GM23338 (cell line): ENCODE measurements at regions not wholly inside any gene's neighbourhood (a gene's known extent, or its start where the extent isn't known, plus 50 kb on each side); places are given as distances from the start of the nearest gene placed in this dataset.

Experiments
- ATAC-seq: fragments of 200-7000 bp; cut with Tn5 transposase; 3 replicates; pipeline ENCODE4 v1.9.1; 2020
- DNase-seq: peaks from one replicate; pipeline ENCODE4 v3.0.0-alpha.2; 2015; ENCODE audit warnings: low spot score
- H2AFZ ChIP-seq: fragments of 200-600 bp; sonication (generic); 2 replicates; pipeline ENCODE4 v1.8.0; 2016; ENCODE audit warnings: antibody characterized with exemption, mild to moderate bottlenecking, moderate library complexity
- H3F3A ChIP-seq: fragments of 200-600 bp; sonication (generic); replicated peaks from 2 replicates; pipeline ENCODE4 v1.8.0; 2017; ENCODE audit warnings: antibody characterized with exemption, mixed run types, low read depth
- H3K27ac ChIP-seq: fragments of 200-600 bp; sonication (generic); 2 replicates; pipeline ENCODE4 v1.6.1; 2016; ENCODE audit warnings: low read depth
- H3K27me3 ChIP-seq: fragments of 200-600 bp; sonication (generic); 2 replicates; pipeline ENCODE4 v1.8.0; 2016; ENCODE audit warnings: mild to moderate bottlenecking, mixed run types, moderate library complexity; ENCODE audit not compliant: insufficient read depth
- H3K36me3 ChIP-seq: fragments of 200-600 bp; sonication (generic); 2 replicates; pipeline ENCODE4 v1.8.0; 2016; ENCODE audit warnings: mild to moderate bottlenecking; ENCODE audit not compliant: insufficient read depth
- H3K4me1 ChIP-seq: fragments of 200-600 bp; sonication (generic); 2 replicates; pipeline ENCODE4 v1.8.0; 2016; ENCODE audit warnings: mild to moderate bottlenecking, moderate library complexity; ENCODE audit not compliant: insufficient read depth
- H3K4me2 ChIP-seq: fragments of 200-600 bp; sonication (generic); 2 replicates; pipeline ENCODE4 v1.7.1; 2017; ENCODE audit warnings: mixed run types
- H3K4me3 ChIP-seq: fragments of 200-600 bp; sonication (generic); 2 replicates; pipeline ENCODE4 v1.6.1; 2016; ENCODE audit warnings: mixed run types
- H3K79me2 ChIP-seq: fragments of 200-600 bp; sonication (generic); replicated peaks from 2 replicates; pipeline ENCODE4 v1.8.0; 2017; ENCODE audit warnings: mild to moderate bottlenecking; ENCODE audit not compliant: insufficient read depth
- H3K9me2 ChIP-seq: fragments of 200-600 bp; sonication (generic); 2 replicates; pipeline ENCODE4 v1.8.0; 2017; ENCODE audit not compliant: insufficient read depth
- H4K20me1 ChIP-seq: fragments of 200-600 bp; sonication (generic); replicated peaks from 2 replicates; pipeline ENCODE4 v1.8.0; 2017; ENCODE audit warnings: mild to moderate bottlenecking; ENCODE audit not compliant: insufficient read depth
- H3K27ac Mint-ChIP-seq: 2 replicates; pipeline ENCODE4 v1.8.0; 2020; ENCODE audit warnings: inconsistent platforms, mild to moderate bottlenecking, moderate library complexity, mixed read lengths
- H3K27me3 Mint-ChIP-seq: 3 replicates; pipeline ENCODE4 v1.8.0; 2022; ENCODE audit warnings: low read depth, mild to moderate bottlenecking, moderate library complexity, mixed read lengths, inconsistent platforms; ENCODE audit not compliant: insufficient read depth, poor library complexity
- H3K36me3 Mint-ChIP-seq: 3 replicates; pipeline ENCODE4 v1.8.0; 2021; ENCODE audit warnings: low read depth, mild to moderate bottlenecking, inconsistent platforms, moderate library complexity, mixed read lengths
- H3K4me1 Mint-ChIP-seq: 3 replicates; pipeline ENCODE4 v1.8.0; 2020; ENCODE audit warnings: mild to moderate bottlenecking, inconsistent platforms, mixed read lengths
- H3K4me3 Mint-ChIP-seq: 3 replicates; pipeline ENCODE4 v1.8.0; 2021; ENCODE audit warnings: moderate library complexity, mild to moderate bottlenecking, inconsistent platforms, mixed read lengths
- H3K9me3 Mint-ChIP-seq: 3 replicates; pipeline ENCODE4 v1.8.0; 2020; ENCODE audit warnings: moderate library complexity, mild to moderate bottlenecking, inconsistent platforms, mixed read lengths
- CREB1 ChIP-seq: fragments of 250-450 bp; sonication (Bioruptor Pico); IDR thresholded peaks from 2 replicates; pipeline ENCODE4 v1.5.0; 2020; ENCODE audit warnings: low read depth, mild to moderate bottlenecking, moderate library complexity
- CTCF ChIP-seq, 2 experiments: fragments of 200-600 bp in 1 of 2; sonication (generic) in 1 of 2; conservative IDR thresholded peaks; 2 replicates each; pipeline versions ENCODE4 v1.5.1 to v1.6.1; 2016 to 2017; ENCODE audit warnings: antibody characterized with exemption in 2 of 2, low read depth in 2 of 2, mild to moderate bottlenecking in 2 of 2, moderate library complexity in 1 of 2
- EZH2 ChIP-seq: fragments of 200-600 bp; sonication (generic); IDR thresholded peaks from one replicate; pipeline ENCODE4 v1.8.0; 2017; ENCODE audit warnings: antibody characterized with exemption, mild to moderate bottlenecking, low read depth; ENCODE audit not compliant: unreplicated experiment
- EZH2phosphoT487 ChIP-seq: fragments of 200-600 bp; sonication (generic); IDR thresholded peaks from one replicate; pipeline ENCODE4 v1.8.1; 2018; ENCODE audit warnings: antibody characterized with exemption; ENCODE audit not compliant: unreplicated experiment
- JUNB ChIP-seq: IDR thresholded peaks from one replicate; pipeline ENCODE4 v1.6.1; 2016; ENCODE audit warnings: antibody characterized with exemption; ENCODE audit not compliant: unreplicated experiment
- NANOG ChIP-seq: IDR thresholded peaks from 2 replicates; pipeline ENCODE4 v1.6.1; 2016; ENCODE audit warnings: antibody characterized with exemption, borderline replicate concordance
- POLR2AphosphoS5 ChIP-seq: IDR thresholded peaks from 2 replicates; pipeline ENCODE4 v1.6.1; 2016; ENCODE audit warnings: antibody characterized with exemption, low read depth
- STAT1 ChIP-seq: IDR thresholded peaks from one replicate; pipeline ENCODE4 v1.6.1; 2016; ENCODE audit warnings: antibody characterized with exemption; ENCODE audit not compliant: unreplicated experiment
- ZNF114 ChIP-seq: fragments of 250-450 bp; sonication (Bioruptor Pico); IDR thresholded peaks from 2 replicates; pipeline ENCODE4 v1.5.0; 2020; ENCODE audit warnings: mild to moderate bottlenecking, moderate library complexity
- ZNF331 ChIP-seq: fragments of 250-450 bp; sonication (Bioruptor Pico); IDR thresholded peaks from 2 replicates; pipeline ENCODE4 v1.5.0; 2020; ENCODE audit warnings: low read depth, mild to moderate bottlenecking, moderate library complexity
- TF ChIP-seq, protein P1 (sequence below): IDR thresholded peaks from one replicate; pipeline ENCODE4 v1.6.1; 2018; ENCODE audit warnings: antibody characterized with exemption; ENCODE audit not compliant: unreplicated experiment
- TF ChIP-seq, protein P2 (sequence below): fragments of 250-450 bp; sonication (Bioruptor Pico); IDR thresholded peaks from 2 replicates; pipeline ENCODE4 v1.5.0; 2020; ENCODE audit warnings: mild to moderate bottlenecking, moderate library complexity
- TF ChIP-seq, protein P3 (sequence below): IDR thresholded peaks from 2 replicates; pipeline ENCODE4 v1.6.1; 2016; ENCODE audit warnings: antibody characterized with exemption

DNA sequence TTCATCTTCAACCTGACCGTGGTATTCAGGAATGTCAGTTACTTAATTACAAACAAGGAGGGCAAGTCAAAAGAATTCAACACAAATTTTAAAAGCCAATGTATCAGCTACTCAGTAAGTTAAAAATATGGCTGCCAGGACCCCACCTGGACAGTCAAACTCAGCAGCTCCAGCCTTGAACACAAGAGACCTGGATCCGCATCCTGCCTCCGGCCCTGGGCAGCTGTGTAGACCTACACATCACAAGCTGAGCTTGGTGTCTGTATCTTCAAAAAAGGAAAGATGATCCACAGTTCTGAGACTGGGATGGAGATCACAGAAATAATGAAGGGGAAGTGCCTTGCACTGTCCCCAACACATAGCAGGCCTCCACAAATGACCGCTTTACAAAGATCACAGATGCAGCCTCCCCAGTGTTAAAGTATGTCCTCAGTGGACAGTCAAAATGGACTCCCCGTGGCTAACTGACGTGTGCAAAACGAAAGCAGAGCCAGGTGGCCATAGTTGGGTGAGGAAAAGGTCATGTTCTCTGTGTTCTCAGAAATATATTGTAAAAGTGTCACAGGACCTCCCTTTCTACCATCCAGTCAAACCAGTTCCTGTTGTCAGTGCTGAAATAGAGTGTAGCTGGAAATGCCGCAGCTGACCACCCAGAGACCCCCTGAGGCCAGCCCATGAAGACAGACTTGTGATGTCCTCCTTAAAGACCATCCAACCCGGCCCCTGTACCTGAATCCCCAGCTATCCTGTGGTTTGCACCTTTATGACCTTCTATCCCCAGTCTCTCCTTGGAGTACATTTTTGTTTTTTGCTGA is 168.5 kb upstream of the NSMCE3 start:
- DNase-seq = no peak
- no peak overlapping the region for H2AFZ ChIP-seq
- H3K4me3 ChIP-seq = no peak overlapping the region
- no peaks in the 10 kb centered on the region for H4K20me1 ChIP-seq
- Mint-ChIP-seq H3K27ac (no peak overlapping the region), H3K27me3 (peaks cover 2% of the 10 kb centered on the region), H3K36me3 (no peaks in the 10 kb centered on the region), H3K9me3 (no peaks in the 10 kb centered on the region), H3K4me1 (peaks cover 22% of the 10 kb centered on the region), H3K4me3 (no peak overlapping the region)
- H3K4me2 ChIP-seq = no peak overlapping the region
- peaks cover 4% of the 10 kb centered on the region; the same call in 1 of the 2 replicates for H3K4me1 ChIP-seq
- H3K27ac ChIP-seq = no peak overlapping the region
- H3K36me3 ChIP-seq = no peaks in the 10 kb centered on the region
- H3K9me2 ChIP-seq = peaks cover 5% of the 10 kb centered on the region; the same call in 1 of the 2 replicates
- H3F3A ChIP-seq = no peaks in the 10 kb centered on the region
- no peaks in the 10 kb centered on the region for H3K79me2 ChIP-seq
- ATAC-seq = no peak
- TF ChIP-seq, protein P1, sequence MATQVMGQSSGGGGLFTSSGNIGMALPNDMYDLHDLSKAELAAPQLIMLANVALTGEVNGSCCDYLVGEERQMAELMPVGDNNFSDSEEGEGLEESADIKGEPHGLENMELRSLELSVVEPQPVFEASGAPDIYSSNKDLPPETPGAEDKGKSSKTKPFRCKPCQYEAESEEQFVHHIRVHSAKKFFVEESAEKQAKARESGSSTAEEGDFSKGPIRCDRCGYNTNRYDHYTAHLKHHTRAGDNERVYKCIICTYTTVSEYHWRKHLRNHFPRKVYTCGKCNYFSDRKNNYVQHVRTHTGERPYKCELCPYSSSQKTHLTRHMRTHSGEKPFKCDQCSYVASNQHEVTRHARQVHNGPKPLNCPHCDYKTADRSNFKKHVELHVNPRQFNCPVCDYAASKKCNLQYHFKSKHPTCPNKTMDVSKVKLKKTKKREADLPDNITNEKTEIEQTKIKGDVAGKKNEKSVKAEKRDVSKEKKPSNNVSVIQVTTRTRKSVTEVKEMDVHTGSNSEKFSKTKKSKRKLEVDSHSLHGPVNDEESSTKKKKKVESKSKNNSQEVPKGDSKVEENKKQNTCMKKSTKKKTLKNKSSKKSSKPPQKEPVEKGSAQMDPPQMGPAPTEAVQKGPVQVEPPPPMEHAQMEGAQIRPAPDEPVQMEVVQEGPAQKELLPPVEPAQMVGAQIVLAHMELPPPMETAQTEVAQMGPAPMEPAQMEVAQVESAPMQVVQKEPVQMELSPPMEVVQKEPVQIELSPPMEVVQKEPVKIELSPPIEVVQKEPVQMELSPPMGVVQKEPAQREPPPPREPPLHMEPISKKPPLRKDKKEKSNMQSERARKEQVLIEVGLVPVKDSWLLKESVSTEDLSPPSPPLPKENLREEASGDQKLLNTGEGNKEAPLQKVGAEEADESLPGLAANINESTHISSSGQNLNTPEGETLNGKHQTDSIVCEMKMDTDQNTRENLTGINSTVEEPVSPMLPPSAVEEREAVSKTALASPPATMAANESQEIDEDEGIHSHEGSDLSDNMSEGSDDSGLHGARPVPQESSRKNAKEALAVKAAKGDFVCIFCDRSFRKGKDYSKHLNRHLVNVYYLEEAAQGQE = no peak
- TF ChIP-seq, protein P2, sequence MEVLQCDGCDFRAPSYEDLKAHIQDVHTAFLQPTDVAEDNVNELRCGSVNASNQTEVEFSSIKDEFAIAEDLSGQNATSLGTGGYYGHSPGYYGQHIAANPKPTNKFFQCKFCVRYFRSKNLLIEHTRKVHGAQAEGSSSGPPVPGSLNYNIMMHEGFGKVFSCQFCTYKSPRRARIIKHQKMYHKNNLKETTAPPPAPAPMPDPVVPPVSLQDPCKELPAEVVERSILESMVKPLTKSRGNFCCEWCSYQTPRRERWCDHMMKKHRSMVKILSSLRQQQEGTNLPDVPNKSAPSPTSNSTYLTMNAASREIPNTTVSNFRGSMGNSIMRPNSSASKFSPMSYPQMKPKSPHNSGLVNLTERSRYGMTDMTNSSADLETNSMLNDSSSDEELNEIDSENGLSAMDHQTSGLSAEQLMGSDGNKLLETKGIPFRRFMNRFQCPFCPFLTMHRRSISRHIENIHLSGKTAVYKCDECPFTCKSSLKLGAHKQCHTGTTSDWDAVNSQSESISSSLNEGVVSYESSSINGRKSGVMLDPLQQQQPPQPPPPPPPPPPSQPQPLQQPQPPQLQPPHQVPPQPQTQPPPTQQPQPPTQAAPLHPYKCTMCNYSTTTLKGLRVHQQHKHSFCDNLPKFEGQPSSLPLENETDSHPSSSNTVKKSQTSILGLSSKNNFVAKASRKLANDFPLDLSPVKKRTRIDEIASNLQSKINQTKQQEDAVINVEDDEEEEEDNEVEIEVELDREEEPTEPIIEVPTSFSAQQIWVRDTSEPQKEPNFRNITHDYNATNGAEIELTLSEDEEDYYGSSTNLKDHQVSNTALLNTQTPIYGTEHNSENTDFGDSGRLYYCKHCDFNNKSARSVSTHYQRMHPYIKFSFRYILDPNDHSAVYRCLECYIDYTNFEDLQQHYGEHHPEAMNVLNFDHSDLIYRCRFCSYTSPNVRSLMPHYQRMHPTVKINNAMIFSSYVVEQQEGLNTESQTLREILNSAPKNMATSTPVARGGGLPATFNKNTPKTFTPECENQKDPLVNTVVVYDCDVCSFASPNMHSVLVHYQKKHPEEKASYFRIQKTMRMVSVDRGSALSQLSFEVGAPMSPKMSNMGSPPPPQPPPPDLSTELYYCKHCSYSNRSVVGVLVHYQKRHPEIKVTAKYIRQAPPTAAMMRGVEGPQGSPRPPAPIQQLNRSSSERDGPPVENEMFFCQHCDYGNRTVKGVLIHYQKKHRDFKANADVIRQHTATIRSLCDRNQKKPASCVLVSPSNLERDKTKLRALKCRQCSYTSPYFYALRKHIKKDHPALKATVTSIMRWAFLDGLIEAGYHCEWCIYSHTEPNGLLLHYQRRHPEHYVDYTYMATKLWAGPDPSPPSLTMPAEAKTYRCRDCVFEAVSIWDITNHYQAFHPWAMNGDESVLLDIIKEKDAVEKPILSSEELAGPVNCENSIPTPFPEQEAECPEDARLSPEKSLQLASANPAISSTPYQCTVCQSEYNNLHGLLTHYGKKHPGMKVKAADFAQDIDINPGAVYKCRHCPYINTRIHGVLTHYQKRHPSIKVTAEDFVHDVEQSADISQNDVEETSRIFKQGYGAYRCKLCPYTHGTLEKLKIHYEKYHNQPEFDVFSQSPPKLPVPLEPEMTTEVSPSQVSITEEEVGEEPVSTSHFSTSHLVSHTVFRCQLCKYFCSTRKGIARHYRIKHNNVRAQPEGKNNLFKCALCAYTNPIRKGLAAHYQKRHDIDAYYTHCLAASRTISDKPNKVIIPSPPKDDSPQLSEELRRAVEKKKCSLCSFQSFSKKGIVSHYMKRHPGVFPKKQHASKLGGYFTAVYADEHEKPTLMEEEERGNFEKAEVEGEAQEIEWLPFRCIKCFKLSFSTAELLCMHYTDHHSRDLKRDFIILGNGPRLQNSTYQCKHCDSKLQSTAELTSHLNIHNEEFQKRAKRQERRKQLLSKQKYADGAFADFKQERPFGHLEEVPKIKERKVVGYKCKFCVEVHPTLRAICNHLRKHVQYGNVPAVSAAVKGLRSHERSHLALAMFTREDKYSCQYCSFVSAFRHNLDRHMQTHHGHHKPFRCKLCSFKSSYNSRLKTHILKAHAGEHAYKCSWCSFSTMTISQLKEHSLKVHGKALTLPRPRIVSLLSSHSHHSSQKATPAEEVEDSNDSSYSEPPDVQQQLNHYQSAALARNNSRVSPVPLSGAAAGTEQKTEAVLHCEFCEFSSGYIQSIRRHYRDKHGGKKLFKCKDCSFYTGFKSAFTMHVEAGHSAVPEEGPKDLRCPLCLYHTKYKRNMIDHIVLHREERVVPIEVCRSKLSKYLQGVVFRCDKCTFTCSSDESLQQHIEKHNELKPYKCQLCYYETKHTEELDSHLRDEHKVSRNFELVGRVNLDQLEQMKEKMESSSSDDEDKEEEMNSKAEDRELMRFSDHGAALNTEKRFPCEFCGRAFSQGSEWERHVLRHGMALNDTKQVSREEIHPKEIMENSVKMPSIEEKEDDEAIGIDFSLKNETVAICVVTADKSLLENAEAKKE (CRISPR knock-in tag) = no peak
- TF ChIP-seq POLR2AphosphoS5 = no peak
- TF ChIP-seq JUNB = no peak
- no peak for TF ChIP-seq EZH2
- no peak for TF ChIP-seq NANOG
- TF ChIP-seq, protein P3, sequence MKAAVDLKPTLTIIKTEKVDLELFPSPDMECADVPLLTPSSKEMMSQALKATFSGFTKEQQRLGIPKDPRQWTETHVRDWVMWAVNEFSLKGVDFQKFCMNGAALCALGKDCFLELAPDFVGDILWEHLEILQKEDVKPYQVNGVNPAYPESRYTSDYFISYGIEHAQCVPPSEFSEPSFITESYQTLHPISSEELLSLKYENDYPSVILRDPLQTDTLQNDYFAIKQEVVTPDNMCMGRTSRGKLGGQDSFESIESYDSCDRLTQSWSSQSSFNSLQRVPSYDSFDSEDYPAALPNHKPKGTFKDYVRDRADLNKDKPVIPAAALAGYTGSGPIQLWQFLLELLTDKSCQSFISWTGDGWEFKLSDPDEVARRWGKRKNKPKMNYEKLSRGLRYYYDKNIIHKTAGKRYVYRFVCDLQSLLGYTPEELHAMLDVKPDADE = no peak
- TF ChIP-seq EZH2phosphoT487 = no peak
- TF ChIP-seq CREB1 (CRISPR knock-in tag) = no peak
- TF ChIP-seq ZNF114 (CRISPR knock-in tag) = no peak
- TF ChIP-seq STAT1 = no peak
- TF ChIP-seq ZNF331 = no peak
- no peak for TF ChIP-seq CTCF (conservative IDR thresholded peaks at IDR 0.05; ENCODE audit: low read depth in 2 of 2)
- H3K27me3 ChIP-seq = no peaks in the 10 kb centered on the region
